ENCODE measurements at regions not wholly inside any gene's neighbourhood (a gene's known extent, or its start where the extent isn't known, plus 50 kb on each side); places are given as distances from the start of the nearest gene placed in this dataset.
A peak's percentile ranks its signal among the peaks of the same experiment; 100 is the strongest.
"Not testable (repeated sequence)": the region's sequence is repeated elsewhere in the genome, so short reads cannot be mapped to it uniquely, and the experiment has no call there.

DNA sequence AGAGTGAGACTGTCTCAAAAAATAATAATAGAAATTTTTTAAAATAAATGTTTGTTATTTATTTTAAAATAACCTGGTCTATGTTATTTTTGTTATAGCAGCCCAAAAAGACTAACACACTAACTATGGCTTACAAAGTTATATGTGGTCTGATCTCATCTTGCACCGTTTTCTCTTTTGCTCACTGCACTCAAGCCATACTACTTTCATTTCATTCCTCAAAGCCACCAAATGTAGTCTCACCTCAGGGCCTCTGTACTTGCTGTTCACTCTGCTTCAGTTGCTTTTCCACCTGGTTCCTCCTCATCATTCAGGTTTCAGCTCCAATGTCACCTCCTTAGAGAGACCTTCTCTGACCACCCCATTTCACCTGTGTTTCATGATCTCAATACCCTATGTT, 55.2 kb upstream of the MDM1 start:
- no peaks in the 10 kb centered on the region for H3K4me1 ChIP-seq (ENCODE audit: control insufficient read depth, insufficient read depth, low read length)
- H3K4me3 ChIP-seq (ENCODE audit: low read length): no peak overlapping the region
- no peaks in the 10 kb centered on the region for H3K9me3 ChIP-seq (replicated peaks; ENCODE audit: low read length)
- no peaks in the 10 kb centered on the region for H3K36me3 ChIP-seq (ENCODE audit: insufficient read depth, low read length)
- peaks cover 20% of the 10 kb centered on the region for H3K27me3 ChIP-seq (ENCODE audit: control insufficient read depth, insufficient read depth, low read length)
- no peak overlapping the region for H3K9ac ChIP-seq (ENCODE audit: low read depth, low read length)
- H3K4me2 ChIP-seq (ENCODE audit: low read length): no peak overlapping the region

DNA sequence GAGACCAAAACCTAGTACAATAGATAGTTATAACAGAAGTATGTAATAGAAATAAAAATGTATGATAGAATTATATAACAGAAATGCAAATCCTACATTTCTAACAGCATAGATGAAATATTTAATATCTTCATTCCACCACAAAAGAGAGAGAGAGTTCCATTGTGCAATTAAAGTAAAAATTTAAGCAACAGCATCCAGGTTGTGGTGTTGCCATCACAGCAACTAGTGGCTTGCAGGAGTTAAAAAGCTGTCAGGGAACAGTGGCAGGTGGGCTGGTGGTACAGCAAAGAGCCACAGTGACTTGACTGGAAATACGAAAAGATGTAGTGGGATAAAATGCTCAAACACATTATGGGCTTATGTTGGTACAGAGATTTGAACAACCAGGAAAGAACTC, 57.1 kb upstream of the MDM1 start:
- no peaks in the 10 kb centered on the region for H3K36me3 ChIP-seq (ENCODE audit: insufficient read depth, low read length)
- no peaks in the 10 kb centered on the region for H3K9me3 ChIP-seq (replicated peaks; ENCODE audit: low read length)
- H3K27me3 ChIP-seq (ENCODE audit: control insufficient read depth, insufficient read depth, low read length): peaks cover 18% of the 10 kb centered on the region
- no peak overlapping the region for H3K9ac ChIP-seq (ENCODE audit: low read depth, low read length)
- H3K4me2 ChIP-seq (ENCODE audit: low read length): no peak overlapping the region
- H3K4me1 ChIP-seq (ENCODE audit: control insufficient read depth, insufficient read depth, low read length): no peaks in the 10 kb centered on the region
- no peak overlapping the region for H3K4me3 ChIP-seq (ENCODE audit: low read length)

DNA sequence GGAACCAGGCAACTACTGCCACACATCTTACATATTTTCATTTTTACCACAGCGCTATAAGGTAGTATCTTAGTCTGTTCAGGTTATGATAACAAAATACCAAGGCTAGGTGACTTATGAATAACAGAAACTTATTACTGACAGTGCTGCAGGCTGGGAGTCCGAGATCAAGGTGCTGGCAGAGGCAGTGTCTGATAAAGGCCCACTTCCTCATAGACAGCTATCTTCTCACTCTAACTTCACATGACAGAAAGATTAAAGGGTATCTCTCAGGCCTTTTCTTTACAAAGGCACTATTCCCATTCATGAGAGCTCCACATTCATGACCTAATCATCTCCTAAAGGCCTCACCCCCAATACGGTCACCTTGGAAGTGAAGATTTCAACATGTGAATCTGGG, 59.8 kb upstream of the MDM1 start:
- no peaks in the 10 kb centered on the region for H3K36me3 ChIP-seq (ENCODE audit: insufficient read depth, low read length)
- H3K4me2 ChIP-seq (ENCODE audit: low read length): no peak overlapping the region
- H3K4me3 ChIP-seq (ENCODE audit: low read length): no peak overlapping the region
- H3K9ac ChIP-seq (ENCODE audit: low read depth, low read length): no peak overlapping the region
- H3K27me3 ChIP-seq (ENCODE audit: control insufficient read depth, insufficient read depth, low read length): peaks cover 5% of the 10 kb centered on the region
- H3K4me1 ChIP-seq (ENCODE audit: control insufficient read depth, insufficient read depth, low read length): no peaks in the 10 kb centered on the region
- no peaks in the 10 kb centered on the region for H3K9me3 ChIP-seq (replicated peaks; ENCODE audit: low read length)

DNA sequence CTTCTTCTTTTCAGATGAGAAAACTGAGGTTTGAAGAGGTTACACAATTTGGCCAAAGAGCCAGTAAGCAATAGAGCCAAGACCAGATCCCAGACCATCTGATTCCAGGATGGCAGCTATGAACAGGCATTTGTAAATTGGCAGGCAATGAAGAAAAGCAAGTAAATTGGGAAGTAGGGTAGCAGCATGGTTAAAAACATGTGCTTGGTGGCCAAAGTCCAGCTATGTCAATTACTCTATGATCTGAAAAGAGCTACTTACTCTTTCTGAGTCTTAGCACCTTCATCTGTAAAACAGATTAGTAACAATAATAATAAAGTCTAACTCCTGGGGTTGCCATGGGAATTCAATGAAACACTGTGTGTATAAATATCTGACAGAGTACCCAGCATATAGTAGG, 60.2 kb upstream of the MDM1 start:
- Histone ChIP-seq H3K9me3 (replicated peaks; ENCODE audit: low read length) (no peaks in the 10 kb centered on the region), H3K36me3 (ENCODE audit: insufficient read depth, low read length) (no peaks in the 10 kb centered on the region), H3K4me3 (ENCODE audit: low read length) (no peak overlapping the region), H3K4me1 (ENCODE audit: control insufficient read depth, insufficient read depth, low read length) (no peaks in the 10 kb centered on the region), H3K9ac (ENCODE audit: low read depth, low read length) (no peak overlapping the region), H3K4me2 (ENCODE audit: low read length) (no peak overlapping the region), H3K27me3 (ENCODE audit: control insufficient read depth, insufficient read depth, low read length) (peaks cover 4% of the 10 kb centered on the region)

DNA sequence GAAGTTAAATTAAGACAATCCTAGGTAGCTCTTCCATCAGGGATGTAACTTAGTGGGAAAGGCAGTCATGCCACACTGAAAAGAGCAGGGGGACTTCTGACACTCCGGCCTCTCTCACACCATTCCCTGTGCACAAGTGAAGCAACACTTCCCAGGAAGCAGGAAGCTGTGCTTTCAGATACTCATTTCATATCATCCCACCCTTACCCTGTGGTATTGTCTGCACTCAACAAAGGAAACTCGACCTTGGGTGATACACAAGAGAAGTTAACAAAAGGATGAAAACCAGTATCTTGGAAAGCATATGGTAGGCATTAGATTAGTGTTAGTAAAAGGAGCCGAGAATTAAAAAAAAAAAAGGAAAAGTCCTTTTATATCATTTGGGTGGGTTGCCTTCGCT, 61.3 kb upstream of the MDM1 start:
- Histone ChIP-seq H3K4me2 (ENCODE audit: low read length) (no peak overlapping the region), H3K27me3 (ENCODE audit: control insufficient read depth, insufficient read depth, low read length) (peaks cover 4% of the 10 kb centered on the region), H3K9ac (ENCODE audit: low read depth, low read length) (no peak overlapping the region), H3K9me3 (replicated peaks; ENCODE audit: low read length) (no peaks in the 10 kb centered on the region), H3K36me3 (ENCODE audit: insufficient read depth, low read length) (no peaks in the 10 kb centered on the region), H3K4me3 (ENCODE audit: low read length) (no peak overlapping the region), H3K4me1 (ENCODE audit: control insufficient read depth, insufficient read depth, low read length) (no peaks in the 10 kb centered on the region)

DNA sequence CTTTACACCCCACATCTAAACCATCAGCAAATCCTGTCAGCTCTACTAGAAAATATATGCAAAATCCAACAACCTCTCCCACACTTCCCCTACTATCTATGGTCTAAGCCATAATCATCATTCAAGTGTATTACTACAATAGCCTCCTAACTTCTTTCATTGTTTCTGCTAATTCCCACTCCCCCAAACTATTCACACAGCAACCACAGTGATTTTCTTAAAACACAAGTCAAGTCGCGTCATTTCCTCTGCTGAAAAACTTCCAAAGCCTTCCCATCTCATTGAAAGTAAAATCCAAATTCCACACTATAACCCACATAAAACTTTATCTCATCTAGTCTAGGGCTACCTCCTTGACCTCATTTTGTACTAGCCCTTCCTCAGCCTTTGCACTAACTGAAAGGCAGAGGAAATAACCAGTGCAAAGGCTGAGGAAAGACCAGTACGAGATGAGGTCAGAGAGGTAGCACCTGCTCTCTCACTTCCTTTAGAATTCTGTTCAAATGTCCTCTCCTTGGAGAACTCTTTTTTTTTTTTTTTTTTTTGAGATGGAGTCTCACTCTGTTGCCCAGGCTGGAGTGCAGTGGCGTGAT, 65.5 kb upstream of the MDM1 start:
- no peak overlapping the region for H3K4me3 ChIP-seq (ENCODE audit: low read length)
- H3K9me3 ChIP-seq (replicated peaks; ENCODE audit: low read length): no peaks in the 10 kb centered on the region
- H3K36me3 ChIP-seq (ENCODE audit: insufficient read depth, low read length): no peaks in the 10 kb centered on the region
- H3K9ac ChIP-seq (ENCODE audit: low read depth, low read length): no peak overlapping the region
- peaks cover 4% of the 10 kb centered on the region for H3K27me3 ChIP-seq (ENCODE audit: control insufficient read depth, insufficient read depth, low read length)
- no peaks in the 10 kb centered on the region for H3K4me1 ChIP-seq (ENCODE audit: control insufficient read depth, insufficient read depth, low read length)
- no peak overlapping the region for H3K4me2 ChIP-seq (ENCODE audit: low read length)

DNA sequence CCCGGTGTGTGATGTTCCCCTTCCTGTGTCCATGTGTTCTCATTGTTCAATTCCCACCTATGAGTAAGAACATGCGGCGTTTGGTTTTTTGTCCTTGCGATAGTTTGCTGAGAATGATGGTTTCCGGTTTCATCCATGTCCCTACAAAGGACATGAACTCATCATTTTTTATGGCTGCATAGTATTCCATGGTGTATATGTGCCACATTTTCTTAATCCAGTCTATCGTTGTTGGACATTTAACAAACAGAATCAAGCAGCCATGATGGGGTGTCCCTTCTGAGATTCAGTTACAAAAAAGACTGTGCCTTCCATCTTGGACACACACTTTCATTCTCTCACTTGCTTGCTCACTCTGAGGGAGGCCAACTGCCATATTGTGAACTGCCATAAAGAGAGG, 66.5 kb upstream of the MDM1 start:
- H3K9me3 ChIP-seq (replicated peaks; ENCODE audit: low read length); H3K4me2 ChIP-seq (ENCODE audit: low read length); H3K27me3 ChIP-seq (ENCODE audit: control insufficient read depth, insufficient read depth, low read length); H3K9ac ChIP-seq (ENCODE audit: low read depth, low read length); H3K4me3 ChIP-seq (ENCODE audit: low read length); H3K36me3 ChIP-seq (ENCODE audit: insufficient read depth, low read length); H3K4me1 ChIP-seq (ENCODE audit: control insufficient read depth, insufficient read depth, low read length): not testable (repeated sequence)

DNA sequence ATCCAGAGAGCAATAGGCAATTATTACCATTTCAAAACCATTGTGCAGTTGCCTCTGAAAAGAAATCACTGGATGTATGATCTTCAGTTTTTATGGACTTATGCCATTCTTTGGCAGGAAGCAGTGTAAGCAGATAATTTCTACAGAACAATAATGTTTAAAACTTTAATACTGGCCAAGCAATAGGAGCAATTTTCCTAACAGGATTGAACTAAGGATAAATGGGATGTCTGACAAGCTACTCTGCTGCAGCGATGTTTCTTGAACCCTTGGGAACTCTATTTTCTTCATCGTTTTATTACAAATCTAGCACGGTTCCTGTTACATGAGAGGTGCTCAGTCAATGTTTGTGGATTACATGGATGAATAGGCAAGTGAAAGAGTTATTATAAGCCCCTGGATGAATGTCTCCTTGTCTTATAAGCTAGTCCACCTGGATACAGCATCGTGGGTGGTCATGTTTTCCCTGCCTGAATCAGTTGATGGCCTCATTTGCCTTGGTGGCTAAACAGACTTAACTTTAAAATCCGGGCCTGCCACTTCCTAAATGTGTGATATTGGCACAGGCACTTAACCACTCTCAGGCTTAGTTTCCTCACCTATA, 68.2 kb upstream of the MDM1 start:
- H3K36me3 ChIP-seq (ENCODE audit: insufficient read depth, low read length): no peaks in the 10 kb centered on the region
- no peaks in the 10 kb centered on the region for H3K9me3 ChIP-seq (replicated peaks; ENCODE audit: low read length)
- no peaks in the 10 kb centered on the region for H3K27me3 ChIP-seq (ENCODE audit: control insufficient read depth, insufficient read depth, low read length)
- H3K9ac ChIP-seq (ENCODE audit: low read depth, low read length): no peak overlapping the region
- H3K4me3 ChIP-seq (ENCODE audit: low read length): no peak overlapping the region
- peaks cover 4% of the 10 kb centered on the region for H3K4me1 ChIP-seq (ENCODE audit: control insufficient read depth, insufficient read depth, low read length)
- no peak overlapping the region for H3K4me2 ChIP-seq (ENCODE audit: low read length)

DNA sequence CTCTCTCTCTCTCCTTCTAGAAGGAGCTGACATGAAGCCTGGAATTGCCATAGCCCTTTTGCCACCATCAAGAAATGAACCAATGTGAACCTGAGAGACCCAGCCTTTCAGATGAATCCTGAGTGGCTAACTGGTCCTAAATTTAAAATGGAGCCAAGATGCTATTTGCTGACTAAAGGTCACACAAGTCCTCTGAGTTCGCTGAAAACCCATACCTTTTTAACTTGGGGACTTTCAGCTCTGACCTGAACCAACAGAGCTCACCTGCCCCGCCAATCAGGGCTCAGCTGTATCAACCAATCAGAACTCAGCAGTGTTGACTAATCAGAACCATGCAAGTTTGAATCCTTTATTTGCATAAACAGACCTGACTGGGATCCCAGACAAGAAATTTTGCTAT, 70.3 kb upstream of the MDM1 start:
- Histone ChIP-seq H3K27me3 (ENCODE audit: control insufficient read depth, insufficient read depth, low read length) (no peaks in the 10 kb centered on the region), H3K9ac (ENCODE audit: low read depth, low read length) (no peak overlapping the region), H3K36me3 (ENCODE audit: insufficient read depth, low read length) (no peaks in the 10 kb centered on the region), H3K9me3 (replicated peaks; ENCODE audit: low read length) (no peaks in the 10 kb centered on the region), H3K4me3 (ENCODE audit: low read length) (no peak overlapping the region), H3K4me2 (ENCODE audit: low read length) (no peak overlapping the region), H3K4me1 (ENCODE audit: control insufficient read depth, insufficient read depth, low read length) (peaks cover 18% of the 10 kb centered on the region)

DNA sequence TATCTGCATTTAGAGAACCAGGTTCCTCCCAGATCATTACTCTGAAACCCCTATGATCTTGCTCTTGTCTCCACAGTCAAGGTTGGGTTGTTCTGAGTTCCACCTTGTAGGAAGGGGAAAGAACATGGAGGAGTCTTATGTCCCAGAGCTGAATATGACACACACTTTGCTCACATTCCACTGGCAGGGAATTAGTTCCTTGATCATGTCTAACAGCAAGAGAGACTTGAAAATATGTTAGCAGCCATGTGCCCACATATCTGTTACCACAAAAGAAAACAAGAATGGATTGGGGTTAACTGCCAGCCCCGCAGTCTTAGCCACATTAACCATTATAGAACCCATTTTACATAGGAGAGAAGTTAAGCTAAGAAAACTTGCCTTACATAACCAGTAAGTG, 71.1 kb upstream of the MDM1 start:
- Histone ChIP-seq H3K9ac (ENCODE audit: low read depth, low read length) (no peak overlapping the region), H3K9me3 (replicated peaks; ENCODE audit: low read length) (no peaks in the 10 kb centered on the region), H3K36me3 (ENCODE audit: insufficient read depth, low read length) (no peaks in the 10 kb centered on the region), H3K4me3 (ENCODE audit: low read length) (no peak overlapping the region), H3K27me3 (ENCODE audit: control insufficient read depth, insufficient read depth, low read length) (no peaks in the 10 kb centered on the region), H3K4me2 (ENCODE audit: low read length) (no peak overlapping the region), H3K4me1 (ENCODE audit: control insufficient read depth, insufficient read depth, low read length) (peaks cover 18% of the 10 kb centered on the region)

DNA sequence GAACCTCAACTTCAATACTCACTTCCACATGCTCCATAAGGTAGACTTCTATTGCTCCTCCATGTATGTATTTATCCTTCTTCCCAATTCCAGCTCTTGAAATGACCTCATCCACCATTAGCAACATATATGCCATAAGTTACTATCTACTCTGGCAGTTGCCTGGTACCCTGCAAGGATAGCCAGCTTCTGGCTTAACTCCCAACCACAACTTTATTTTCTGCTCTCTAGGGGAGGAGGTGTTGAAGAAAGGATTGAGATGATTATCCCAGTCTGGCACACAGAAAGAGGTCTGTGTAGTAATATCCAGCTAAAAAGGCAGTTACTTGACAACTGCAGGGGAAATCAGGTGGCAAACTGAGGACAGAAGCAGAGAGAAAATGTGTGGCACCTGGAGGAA, 71.5 kb upstream of the MDM1 start:
- no peaks in the 10 kb centered on the region for H3K27me3 ChIP-seq (ENCODE audit: control insufficient read depth, insufficient read depth, low read length)
- H3K4me3 ChIP-seq (ENCODE audit: low read length): no peak overlapping the region
- no peaks in the 10 kb centered on the region for H3K9me3 ChIP-seq (replicated peaks; ENCODE audit: low read length)
- peaks cover 18% of the 10 kb centered on the region for H3K4me1 ChIP-seq (ENCODE audit: control insufficient read depth, insufficient read depth, low read length)
- H3K4me2 ChIP-seq (ENCODE audit: low read length): no peak overlapping the region
- no peaks in the 10 kb centered on the region for H3K36me3 ChIP-seq (ENCODE audit: insufficient read depth, low read length)
- no peak overlapping the region for H3K9ac ChIP-seq (ENCODE audit: low read depth, low read length)

DNA sequence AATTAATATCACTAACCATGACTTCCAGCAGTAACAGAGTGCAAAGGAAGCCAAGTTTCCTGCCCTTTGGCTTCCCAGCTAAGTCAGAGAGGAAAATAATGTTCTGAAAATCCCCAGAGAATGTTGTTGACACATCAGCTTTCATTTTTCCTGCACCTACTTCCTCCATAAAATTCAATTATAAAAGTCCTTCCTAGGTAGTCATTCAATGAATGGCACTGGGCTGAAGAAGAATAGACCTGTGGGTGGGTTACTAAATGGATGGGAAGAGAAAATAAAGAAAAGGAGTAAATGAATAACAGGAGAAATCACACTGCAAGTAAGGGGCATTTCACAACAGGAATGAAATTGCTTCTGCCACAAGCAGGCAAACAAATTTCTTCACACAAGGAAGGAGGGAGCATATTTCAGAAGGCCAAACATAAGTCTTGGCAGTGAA, 73.2 kb upstream of the MDM1 start:
- Histone ChIP-seq H3K4me2 (ENCODE audit: low read length) (peak overlapping the region; percentile 65), H3K4me1 (ENCODE audit: control insufficient read depth, insufficient read depth, low read length) (peaks cover 23% of the 10 kb centered on the region), H3K36me3 (ENCODE audit: insufficient read depth, low read length) (no peaks in the 10 kb centered on the region), H3K9ac (ENCODE audit: low read depth, low read length) (no peak overlapping the region), H3K4me3 (ENCODE audit: low read length) (no peak overlapping the region), H3K27me3 (ENCODE audit: control insufficient read depth, insufficient read depth, low read length) (no peaks in the 10 kb centered on the region), H3K9me3 (replicated peaks; ENCODE audit: low read length) (no peaks in the 10 kb centered on the region)

Data from skeletal muscle satellite cell (primary cell).